ENCODE measurements at regions not wholly inside any gene's neighbourhood (a gene's known extent, or its start where the extent isn't known, plus 50 kb on each side); places are given as distances from the start of the nearest gene placed in this dataset.

DNA sequence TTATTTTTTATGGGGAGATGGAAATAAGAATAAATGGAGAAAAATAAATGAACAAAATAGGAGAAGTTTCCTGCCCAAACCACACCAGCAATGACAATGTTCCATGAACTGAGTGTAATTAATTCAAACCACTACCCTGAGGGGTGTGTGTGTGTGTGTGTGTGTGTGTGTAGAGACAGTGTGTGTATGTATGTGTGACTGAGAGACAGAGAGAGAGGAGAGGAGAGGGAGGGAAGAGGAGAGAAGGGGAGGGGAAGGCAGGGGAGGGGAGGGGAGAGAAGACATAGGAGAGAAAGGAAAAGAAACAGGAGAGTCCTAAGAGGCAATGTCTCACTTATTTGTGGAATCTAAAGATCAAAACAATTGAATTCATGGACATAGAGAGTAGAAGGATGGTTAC lies 65.0 kb upstream of the POU2AF1 start:
- TF ChIP-seq, protein P1, sequence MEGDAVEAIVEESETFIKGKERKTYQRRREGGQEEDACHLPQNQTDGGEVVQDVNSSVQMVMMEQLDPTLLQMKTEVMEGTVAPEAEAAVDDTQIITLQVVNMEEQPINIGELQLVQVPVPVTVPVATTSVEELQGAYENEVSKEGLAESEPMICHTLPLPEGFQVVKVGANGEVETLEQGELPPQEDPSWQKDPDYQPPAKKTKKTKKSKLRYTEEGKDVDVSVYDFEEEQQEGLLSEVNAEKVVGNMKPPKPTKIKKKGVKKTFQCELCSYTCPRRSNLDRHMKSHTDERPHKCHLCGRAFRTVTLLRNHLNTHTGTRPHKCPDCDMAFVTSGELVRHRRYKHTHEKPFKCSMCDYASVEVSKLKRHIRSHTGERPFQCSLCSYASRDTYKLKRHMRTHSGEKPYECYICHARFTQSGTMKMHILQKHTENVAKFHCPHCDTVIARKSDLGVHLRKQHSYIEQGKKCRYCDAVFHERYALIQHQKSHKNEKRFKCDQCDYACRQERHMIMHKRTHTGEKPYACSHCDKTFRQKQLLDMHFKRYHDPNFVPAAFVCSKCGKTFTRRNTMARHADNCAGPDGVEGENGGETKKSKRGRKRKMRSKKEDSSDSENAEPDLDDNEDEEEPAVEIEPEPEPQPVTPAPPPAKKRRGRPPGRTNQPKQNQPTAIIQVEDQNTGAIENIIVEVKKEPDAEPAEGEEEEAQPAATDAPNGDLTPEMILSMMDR (IDR thresholded peaks at IDR 0.05; ENCODE audit: low read depth, low read length, missing control alignments) = no peak
- no peak for DNase-seq (ENCODE audit: low read depth)
- no peak overlapping the region for H3K4me3 ChIP-seq (ENCODE audit: low read depth, low read length)

DNA sequence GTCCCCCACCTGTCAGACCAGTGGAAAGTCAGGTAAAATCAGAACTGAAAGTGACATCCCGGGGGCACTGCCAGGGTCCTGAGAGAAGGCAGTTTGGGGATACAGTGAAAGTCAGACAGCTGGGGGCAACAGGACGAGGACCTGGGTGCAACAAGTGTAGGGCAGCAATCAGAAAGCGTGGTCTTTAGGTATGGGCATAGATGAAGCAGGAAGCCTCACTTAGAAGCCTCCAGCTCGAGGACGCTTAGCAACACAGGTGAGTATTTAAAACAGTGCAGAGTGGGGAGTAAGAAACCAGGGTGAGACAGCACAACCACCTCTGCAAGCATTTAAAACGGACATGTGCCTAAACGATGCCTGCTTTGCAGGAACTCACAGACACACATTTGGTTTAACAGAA lies 64.6 kb upstream of the POU2AF1 start:
- TF ChIP-seq, protein P1 (IDR thresholded peaks at IDR 0.05; ENCODE audit: low read depth, low read length, missing control alignments) = no peak
- H3K4me3 ChIP-seq (ENCODE audit: low read depth, low read length) = no peak overlapping the region
- no peak for DNase-seq (ENCODE audit: low read depth)

DNA sequence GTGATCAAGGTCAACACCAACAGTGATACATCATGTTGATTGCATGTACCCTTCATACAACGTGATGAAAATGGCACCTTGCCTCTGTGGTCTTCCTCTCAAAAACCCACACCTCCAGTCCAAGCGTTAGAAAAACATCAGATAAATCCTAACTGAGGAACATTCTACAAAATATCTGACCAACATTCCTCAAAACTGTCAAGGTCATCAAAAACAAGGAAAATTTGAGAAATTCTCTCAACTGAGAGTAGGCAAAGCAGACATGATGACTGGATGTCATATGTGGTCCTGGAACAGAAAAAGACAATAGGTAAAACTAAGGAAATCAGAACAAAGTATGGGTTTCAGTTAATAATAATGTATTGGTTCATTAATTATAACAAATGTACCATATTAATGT lies 64.0 kb upstream of the POU2AF1 start:
- TF ChIP-seq, protein P1 (IDR thresholded peaks at IDR 0.05; ENCODE audit: low read depth, low read length, missing control alignments) = no peak
- no peak for DNase-seq (ENCODE audit: low read depth)
- H3K4me3 ChIP-seq (ENCODE audit: low read depth, low read length) = no peak overlapping the region

DNA sequence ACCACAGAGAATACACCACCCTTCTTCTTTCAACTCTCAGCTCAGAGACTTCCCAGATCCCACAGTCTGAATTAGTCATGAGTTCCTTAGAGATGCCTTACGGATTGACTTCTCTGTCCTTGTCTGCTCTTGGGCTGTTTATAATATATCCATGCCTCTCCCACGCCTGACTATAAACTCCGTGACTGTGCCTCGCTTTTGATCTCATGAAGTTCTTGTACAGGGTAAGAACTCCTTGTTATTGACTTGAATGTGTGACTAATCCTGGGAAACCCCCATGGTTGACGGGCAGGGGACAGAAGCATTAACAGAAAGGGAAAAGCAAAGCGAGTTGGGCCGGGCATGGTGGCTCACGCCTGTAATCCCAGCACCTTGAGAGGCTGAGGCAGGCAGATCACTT lies 62.4 kb upstream of the POU2AF1 start:
- TF ChIP-seq, protein P1 (IDR thresholded peaks at IDR 0.05; ENCODE audit: low read depth, low read length, missing control alignments) = no peak
- H3K4me3 ChIP-seq (ENCODE audit: low read depth, low read length) = no peak overlapping the region
- DNase-seq (ENCODE audit: low read depth) = no peak

DNA sequence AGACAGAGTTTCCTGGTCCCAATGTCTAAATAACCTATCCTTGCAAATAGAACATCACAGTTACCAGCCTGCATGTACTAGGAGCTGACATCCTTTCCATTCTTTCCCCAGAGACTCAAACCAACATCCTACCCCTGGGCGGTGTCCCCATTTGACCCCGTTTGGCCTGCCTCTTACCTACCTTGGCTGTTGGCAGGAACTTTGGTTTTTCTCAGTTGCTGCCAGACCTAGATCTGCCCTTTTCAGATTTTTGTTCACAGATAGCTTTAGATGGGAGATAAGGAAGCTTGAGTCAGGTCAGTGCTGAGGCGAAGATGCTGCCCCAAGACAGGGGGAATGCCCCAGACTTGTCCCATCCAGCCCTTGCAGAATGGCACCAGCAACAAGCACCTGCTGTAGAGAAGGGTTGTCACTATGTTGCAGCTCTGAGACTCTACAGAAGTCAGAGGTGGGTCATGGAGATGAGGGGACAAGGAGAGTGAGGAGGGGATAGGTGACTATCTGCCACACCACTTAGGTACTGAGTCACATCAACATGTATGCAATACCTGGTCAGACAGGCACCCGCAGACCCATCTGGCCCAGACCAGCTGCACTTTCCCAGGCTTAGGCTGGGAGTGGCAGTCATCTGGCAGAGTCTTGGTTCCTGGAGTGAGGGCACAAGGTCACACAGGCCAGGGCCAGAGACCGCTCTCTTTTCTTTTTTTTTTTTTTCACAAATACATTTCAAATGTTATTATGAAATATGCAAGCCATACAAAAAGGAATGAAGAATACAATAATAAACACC lies 61.5 kb upstream of the POU2AF1 start:
- no peak for DNase-seq (ENCODE audit: low read depth)
- TF ChIP-seq, protein P1 (IDR thresholded peaks at IDR 0.05; ENCODE audit: low read depth, low read length, missing control alignments) = no peak
- H3K4me3 ChIP-seq (ENCODE audit: low read depth, low read length) = no peak overlapping the region

DNA sequence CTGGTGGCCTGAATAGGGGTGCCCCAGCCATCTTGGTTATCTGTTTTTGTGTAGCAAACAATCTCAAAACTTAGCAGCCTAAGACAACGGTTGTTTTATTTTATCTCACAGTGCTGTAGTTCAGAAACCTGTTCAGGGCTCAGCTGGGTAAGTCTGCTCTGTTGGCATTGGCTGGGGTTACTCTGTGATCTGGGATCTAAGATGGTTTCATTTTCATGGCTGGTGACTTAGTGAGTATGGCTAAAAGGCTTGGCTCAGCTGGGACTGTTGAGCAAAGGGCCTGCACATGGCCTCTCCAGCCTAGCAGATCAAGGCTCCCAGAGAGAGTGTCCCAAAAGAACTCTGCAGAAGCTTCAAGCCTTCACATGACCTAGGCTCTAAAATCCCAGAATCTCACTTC lies 60.8 kb upstream of the POU2AF1 start:
- H3K4me3 ChIP-seq (ENCODE audit: low read depth, low read length) = no peak overlapping the region
- no peak for DNase-seq (ENCODE audit: low read depth)
- TF ChIP-seq, protein P1 (IDR thresholded peaks at IDR 0.05; ENCODE audit: low read depth, low read length, missing control alignments) = no peak

Measured in GM12864 (cell line).